ENCODE measurements at regions not wholly inside any gene's neighbourhood (a gene's known extent, or its start where the extent isn't known, plus 50 kb on each side); places are given as distances from the start of the nearest gene placed in this dataset.

GRCh38 chr1:58874342-58874741, 90.5 kb upstream of the JUN start:
- TF ChIP-seq POLR2A (IDR thresholded peaks at IDR 0.05) (no peak), CTCF (IDR thresholded peaks at IDR 0.05) (no peak)
